GM12878 (cell line): ENCODE measurements at regions not wholly inside any gene's neighbourhood (a gene's known extent, or its start where the extent isn't known, plus 50 kb on each side); places are given as distances from the start of the nearest gene placed in this dataset.

Source experiments
- ATAC-seq: fragments of 200-7000 bp; cut with Tn5 transposase; 3 replicates; pipeline ENCODE4 v1.9.1; 2020; ENCODE audit warnings: mild to moderate bottlenecking, moderate library complexity
- BruUV-seq: library from RNA; stranded (reverse); fragments of 400-500 nt; replicated peaks from 2 replicates; lab custom pipeline; 2021; lab: Mats Ljungman, UMichigan
- CTCF ChIA-PET: fragments of 300-600 bp; sonication (Branson Sonifier 250); formaldehyde crosslinking; extraction: SDS; loops from one replicate; lab custom pipeline; 2021; ENCODE audit warnings: inconsistent platforms; lab: Yijun Ruan, JAX
- POLR2A ChIA-PET: fragments of 350-600 bp; formaldehyde crosslinking; extraction: SDS; loops from one replicate; lab custom pipeline; 2021; ENCODE audit warnings: inconsistent platforms; lab: Charles Lee
- RAD21 ChIA-PET: fragments of 300-600 bp; sonication (Branson Sonifier 250); formaldehyde crosslinking; loops from one replicate; lab custom pipeline; 2023; ENCODE audit warnings: antibody characterized with exemption; ENCODE audit not compliant: unreplicated experiment; lab: Charles Lee
- SMC1A ChIA-PET: fragments of 300-600 bp; sonication (Branson Sonifier 250); formaldehyde crosslinking; loops from one replicate; lab custom pipeline; 2023; ENCODE audit not compliant: unreplicated experiment, uncharacterized antibody; lab: Charles Lee
- DNase-seq: peaks from one replicate; pipeline ENCODE4 v3.0.0-alpha.2; 2011; ENCODE audit warnings: low read depth, low spot score
- FAIRE-seq: peaks from 3 replicates; lab custom pipeline; 2011; peaks lifted over from hg19 to GRCh38; lab: Jason Lieb, UNC
- H2AFZ ChIP-seq: 2 replicates; pipeline ENCODE4 v1.6.0; 2011; ENCODE audit warnings: low read depth, low read length, control low read depth; ENCODE audit not compliant: control insufficient read depth
- H3K27ac ChIP-seq: 2 replicates; pipeline ENCODE4 v1.5.1; 2011; ENCODE audit warnings: control low read depth; ENCODE audit not compliant: control insufficient read depth, insufficient read depth
- H3K27me3 ChIP-seq, 2 experiments: replicated peaks in 1 of 2; 2 replicates each; pipeline versions ENCODE4 v1.6.0 to v1.6.1; 2011; ENCODE audit warnings: low read length in 1 of 2; ENCODE audit not compliant: control insufficient read depth in 2 of 2, insufficient read depth in 2 of 2
- H3K36me3 ChIP-seq, 2 experiments: 2 replicates each; pipeline ENCODE4 v1.5.1; 2011; ENCODE audit warnings: low read length in 1 of 2; ENCODE audit not compliant: control insufficient read depth in 2 of 2, insufficient read depth in 2 of 2
- H3K4me1 ChIP-seq: 2 replicates; pipeline ENCODE4 v1.6.1; 2011; ENCODE audit warnings: mild to moderate bottlenecking, low read length, moderate library complexity, mixed read lengths; ENCODE audit not compliant: control insufficient read depth, insufficient read depth
- H3K4me2 ChIP-seq: 2 replicates; pipeline ENCODE4 v1.6.0; 2011; ENCODE audit warnings: control low read depth; ENCODE audit not compliant: control insufficient read depth, insufficient read depth
- H3K4me3 ChIP-seq: fragments of 200-600 bp; sonication (generic); 2 replicates; pipeline ENCODE4 v1.5.1; 2016
- H3K79me2 ChIP-seq: 2 replicates; pipeline ENCODE4 v1.6.0; 2011; ENCODE audit warnings: low read length; ENCODE audit not compliant: control insufficient read depth, insufficient read depth
- H3K9ac ChIP-seq: 2 replicates; pipeline ENCODE4 v1.8.0; 2011; ENCODE audit warnings: low read length, control low read depth, mixed read lengths; ENCODE audit not compliant: control insufficient read depth, insufficient read depth
- H3K9me3 ChIP-seq: replicated peaks from 3 replicates; pipeline ENCODE4 v1.5.1; 2011; ENCODE audit warnings: mild to moderate bottlenecking, low read length; ENCODE audit not compliant: control insufficient read depth, insufficient read depth
- H4K20me1 ChIP-seq: 2 replicates; pipeline ENCODE4 v1.6.0; 2011; ENCODE audit not compliant: control insufficient read depth, insufficient read depth
- ASH2L ChIP-seq: fragments of 300-600, 200-600 bp; sonication (generic); IDR thresholded peaks from 2 replicates; pipeline ENCODE4 v1.6.1; 2017; ENCODE audit warnings: low read depth, mild to moderate bottlenecking, borderline replicate concordance
- CEBPB ChIP-seq, 2 experiments: fragments of 150-350 bp in 1 of 2; IDR thresholded peaks; 2 replicates each; pipeline ENCODE4 v1.6.1; 2012 to 2014; ENCODE audit warnings: low read depth in 2 of 2, low read length in 2 of 2, borderline replicate concordance in 1 of 2, inconsistent platforms in 1 of 2
- ETV6 ChIP-seq, 2 experiments: fragments of 450-650 bp in 1 of 2; IDR thresholded peaks in 1 of 2; conservative IDR thresholded peaks in 1 of 2; 2 replicates each; pipeline ENCODE4 v1.6.1; 2014; ENCODE audit warnings: antibody characterized with exemption in 1 of 2, borderline replicate concordance in 1 of 2, low read depth in 1 of 2, mild to moderate bottlenecking in 1 of 2, moderate library complexity in 1 of 2
- KLF5 ChIP-seq: fragments of 450-650 bp; IDR thresholded peaks from 2 replicates; pipeline ENCODE4 v1.6.1; 2014; ENCODE audit warnings: mild to moderate bottlenecking; ENCODE audit not compliant: partially characterized antibody
- MXI1 ChIP-seq: fragments of 150-350 bp; IDR thresholded peaks from 2 replicates; pipeline ENCODE4 v1.6.1; 2011; ENCODE audit warnings: low read depth, mild to moderate bottlenecking, inconsistent platforms, low read length, improper control_type of control experiment
- MYC ChIP-seq: IDR thresholded peaks from 2 replicates; pipeline ENCODE4 v1.6.1; 2011; ENCODE audit warnings: mild to moderate bottlenecking, low read length, moderate library complexity, inconsistent platforms; ENCODE audit not compliant: insufficient read depth, insufficient replicate concordance, insufficient read length, severe bottlenecking
- NR2C1 ChIP-seq: fragments of 450-650 bp; IDR thresholded peaks from 2 replicates; pipeline ENCODE4 v1.6.1; 2017; ENCODE audit warnings: antibody characterized with exemption, mild to moderate bottlenecking, moderate library complexity
- RFX5 ChIP-seq: IDR thresholded peaks from 2 replicates; pipeline ENCODE4 v1.6.1; 2011; ENCODE audit warnings: low read depth, low read length, improper control_type of control experiment
- SKIL ChIP-seq: fragments of 450-650 bp; IDR thresholded peaks from 2 replicates; pipeline ENCODE4 v1.6.1; 2017; ENCODE audit warnings: mild to moderate bottlenecking, low read depth, inconsistent platforms; ENCODE audit not compliant: poor library complexity, severe bottlenecking
- SREBF1 ChIP-seq: IDR thresholded peaks from 2 replicates; pipeline ENCODE4 v1.6.1; 2012; ENCODE audit warnings: mild to moderate bottlenecking, low read length
- WGBS: methylation state at CpG from one replicate; pipeline ENCODE4 v1.1.6; 2016; ENCODE audit warnings: low lambda C conversion rate; ENCODE audit not compliant: insufficient replicate concordance, insufficient coverage; ENCODE audit errors: missing lambda C conversion rate; 5-methylcytosine and 5-hydroxymethylcytosine counted together
- in situ Hi-C: fragments of 300-500 bp; cut with MboI; formaldehyde crosslinking; loops from 9 replicates; pipeline ENCODE4 v1.14.3; 2018; ENCODE audit warnings: mixed read lengths
- intact Hi-C: fragments of 100-400 bp; cut with micrococcal nuclease; formaldehyde crosslinking; loops from one replicate; pipeline ENCODE4 v1.14.2; 2022; ENCODE audit not compliant: unreplicated experiment
- TF ChIP-seq, protein P1 (sequence below): IDR thresholded peaks from 2 replicates; pipeline ENCODE4 v1.6.1; 2012; ENCODE audit warnings: low read length, inconsistent platforms
- TF ChIP-seq, protein P2 (sequence below): fragments of 450-650 bp; IDR thresholded peaks from 2 replicates; pipeline ENCODE4 v1.6.1; 2016; ENCODE audit warnings: mild to moderate bottlenecking
- TF ChIP-seq, protein P3 (sequence below): IDR thresholded peaks from 2 replicates; pipeline ENCODE4 v1.6.1; 2011; ENCODE audit warnings: low read depth, low read length, improper control_type of control experiment, borderline replicate concordance

GRCh38 chr7:25541877-25542276 lies 313.6 kb upstream of the NPVF start:
- ChIA-PET POLR2A (no interaction called here), SMC1A (no interaction called here), RAD21 (no interaction called here), CTCF (interaction anchor here (0.5 to 1.9 kb wide), 2 partner anchors 24 to 195 kb away, joined by 5 read pairs; no protein-coding TSS in a partner anchor)
- TF ChIP-seq, protein P1, sequence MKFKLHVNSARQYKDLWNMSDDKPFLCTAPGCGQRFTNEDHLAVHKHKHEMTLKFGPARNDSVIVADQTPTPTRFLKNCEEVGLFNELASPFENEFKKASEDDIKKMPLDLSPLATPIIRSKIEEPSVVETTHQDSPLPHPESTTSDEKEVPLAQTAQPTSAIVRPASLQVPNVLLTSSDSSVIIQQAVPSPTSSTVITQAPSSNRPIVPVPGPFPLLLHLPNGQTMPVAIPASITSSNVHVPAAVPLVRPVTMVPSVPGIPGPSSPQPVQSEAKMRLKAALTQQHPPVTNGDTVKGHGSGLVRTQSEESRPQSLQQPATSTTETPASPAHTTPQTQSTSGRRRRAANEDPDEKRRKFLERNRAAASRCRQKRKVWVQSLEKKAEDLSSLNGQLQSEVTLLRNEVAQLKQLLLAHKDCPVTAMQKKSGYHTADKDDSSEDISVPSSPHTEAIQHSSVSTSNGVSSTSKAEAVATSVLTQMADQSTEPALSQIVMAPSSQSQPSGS = no peak
- TF ChIP-seq MYC (no peak), ASH2L (no peak), RFX5 (no peak), ETV6 (conservative IDR thresholded peaks at IDR 0.05 in 1 of 2, IDR thresholded peaks at IDR 0.05 in 1 of 2; ENCODE audit: borderline replicate concordance in 1 of 2, low read depth in 1 of 2) (no peak), CEBPB (IDR thresholded peaks at IDR 0.05; ENCODE audit: borderline replicate concordance in 1 of 2, low read depth in 2 of 2, low read length in 2 of 2) (no peak), MXI1 (no peak), SREBF1 (no peak), SKIL (no peak), NR2C1 (no peak), KLF5 (no peak)
- TF ChIP-seq, protein P2, sequence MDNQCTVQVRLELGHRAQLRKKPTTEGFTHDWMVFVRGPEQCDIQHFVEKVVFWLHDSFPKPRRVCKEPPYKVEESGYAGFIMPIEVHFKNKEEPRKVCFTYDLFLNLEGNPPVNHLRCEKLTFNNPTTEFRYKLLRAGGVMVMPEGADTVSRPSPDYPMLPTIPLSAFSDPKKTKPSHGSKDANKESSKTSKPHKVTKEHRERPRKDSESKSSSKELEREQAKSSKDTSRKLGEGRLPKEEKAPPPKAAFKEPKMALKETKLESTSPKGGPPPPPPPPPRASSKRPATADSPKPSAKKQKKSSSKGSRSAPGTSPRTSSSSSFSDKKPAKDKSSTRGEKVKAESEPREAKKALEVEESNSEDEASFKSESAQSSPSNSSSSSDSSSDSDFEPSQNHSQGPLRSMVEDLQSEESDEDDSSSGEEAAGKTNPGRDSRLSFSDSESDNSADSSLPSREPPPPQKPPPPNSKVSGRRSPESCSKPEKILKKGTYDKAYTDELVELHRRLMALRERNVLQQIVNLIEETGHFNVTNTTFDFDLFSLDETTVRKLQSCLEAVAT = no peak
- TF ChIP-seq, protein P3, sequence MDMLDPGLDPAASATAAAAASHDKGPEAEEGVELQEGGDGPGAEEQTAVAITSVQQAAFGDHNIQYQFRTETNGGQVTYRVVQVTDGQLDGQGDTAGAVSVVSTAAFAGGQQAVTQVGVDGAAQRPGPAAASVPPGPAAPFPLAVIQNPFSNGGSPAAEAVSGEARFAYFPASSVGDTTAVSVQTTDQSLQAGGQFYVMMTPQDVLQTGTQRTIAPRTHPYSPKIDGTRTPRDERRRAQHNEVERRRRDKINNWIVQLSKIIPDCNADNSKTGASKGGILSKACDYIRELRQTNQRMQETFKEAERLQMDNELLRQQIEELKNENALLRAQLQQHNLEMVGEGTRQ = no peak
- no peaks in the 10 kb centered on the region for H3K9me3 ChIP-seq
- DNase-seq (no peak), ATAC-seq (no peak), FAIRE-seq (no peak)
- H3K4me3 ChIP-seq = no peak overlapping the region
- no peak overlapping the region for H3K4me2 ChIP-seq
- no peak overlapping the region for H3K9ac ChIP-seq
- H3K27ac ChIP-seq = no peak overlapping the region
- H3K4me1 ChIP-seq = no peaks in the 10 kb centered on the region
- peaks cover 3 to 6% of the 10 kb centered on the region in 2 experiments for H3K27me3 ChIP-seq
- 29% methylated on average over 3 of the region's 3 CpGs for WGBS
- no peaks in the 10 kb centered on the region for H4K20me1 ChIP-seq
- no peak overlapping the region for H2AFZ ChIP-seq
- intact Hi-C loops (no loop called here), in situ Hi-C loops (no loop called here)
- BruUV-seq = no TSS peak
- no peaks in the 10 kb centered on the region for H3K79me2 ChIP-seq
- H3K36me3 ChIP-seq = no peaks in the 10 kb centered on the region
